Spinal cord (tissue), 10 donors: ENCODE measurements at regions not wholly inside any gene's neighbourhood (a gene's known extent, or its start where the extent isn't known, plus 50 kb on each side); places are given as distances from the start of the nearest gene placed in this dataset. TPM values are rescaled to one million over a fixed set of nuclear protein-coding genes. Genes with fewer than 3 reads are reported as not detected.
A peak's percentile ranks its signal among the peaks of the same experiment; 100 is the strongest.

Experiments used
- DNase-seq, 6 donors: peaks; one replicate each; pipeline versions ENCODE4 v3.0.0 to v3.0.0-alpha.2; 2013 to 2015; ENCODE audit warnings: low spot score in 6 of 6, low read depth in 4 of 6
- H3K27ac ChIP-seq: one replicate; pipeline ENCODE4 v1.5.1; 2013; ENCODE audit warnings: low read depth, low read length, control low read depth
- H3K27me3 ChIP-seq: one replicate; pipeline ENCODE4 v1.6.1; 2013; ENCODE audit warnings: low read length; ENCODE audit not compliant: control insufficient read depth, insufficient read depth
- H3K36me3 ChIP-seq: one replicate; pipeline ENCODE4 v1.6.1; 2013; ENCODE audit warnings: low read length; ENCODE audit not compliant: control insufficient read depth, insufficient read depth
- H3K4me1 ChIP-seq: one replicate; pipeline ENCODE4 v1.6.1; 2013; ENCODE audit warnings: low read length; ENCODE audit not compliant: control insufficient read depth, insufficient read depth
- H3K4me3 ChIP-seq: one replicate; pipeline ENCODE4 v1.5.1; 2013; ENCODE audit warnings: low read depth, low read length, control low read depth
- H3K9me3 ChIP-seq: one replicate; pipeline ENCODE4 v1.6.1; 2013; ENCODE audit warnings: low read length; ENCODE audit not compliant: control insufficient read depth, insufficient read depth
- whole genome bisulfite sequencing: methylation state at CpG from one replicate; pipeline ENCODE4 v1.1.5; 2013; ENCODE audit warnings: missing lambda C conversion rate; ENCODE audit not compliant: insufficient coverage; 5-methylcytosine and 5-hydroxymethylcytosine counted together
- small RNA-seq: library from RNA; depleted of rRNA; stranded (forward); fragments of <200 nt; gene quantifications from one replicate; pipeline ENCODE3, GENCODE V24; 2014; ENCODE audit warnings: low replicate concordance
- donor health status: healthy.

DNA sequence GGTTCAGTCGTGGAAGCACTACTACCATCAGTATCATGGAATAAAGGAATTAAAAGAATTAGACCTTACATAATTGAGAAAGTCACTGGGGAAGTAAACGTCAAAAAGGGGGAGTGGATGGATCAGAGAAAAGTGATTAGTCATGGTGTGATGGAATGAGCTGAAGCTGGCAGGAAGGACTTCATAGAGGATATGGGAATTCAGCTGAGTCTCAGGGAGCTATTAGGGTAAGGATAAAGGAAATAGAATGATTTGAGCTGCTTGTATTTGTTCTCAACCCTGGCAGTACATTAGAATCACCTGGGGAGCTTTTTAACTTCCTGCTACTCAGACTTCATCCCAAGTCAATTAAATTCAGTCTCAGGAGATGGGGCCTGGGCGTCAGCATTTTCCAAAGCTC is 53.4 kb upstream of the SETBP1 start:
- WGBS, result 21% methylated on average over 1 of the region's 3 CpGs
- H3K27me3 ChIP-seq, result no peaks in the 10 kb centered on the region
- H3K36me3 ChIP-seq, result no peaks in the 10 kb centered on the region
- no peaks in the 10 kb centered on the region for H3K4me1 ChIP-seq
- no peak overlapping the region for H3K4me3 ChIP-seq
- H3K9me3 ChIP-seq, result no peaks in the 10 kb centered on the region
- H3K27ac ChIP-seq, result no peak overlapping the region
- DNase-seq, result peak in 1 of 6 donors; percentile 53

DNA sequence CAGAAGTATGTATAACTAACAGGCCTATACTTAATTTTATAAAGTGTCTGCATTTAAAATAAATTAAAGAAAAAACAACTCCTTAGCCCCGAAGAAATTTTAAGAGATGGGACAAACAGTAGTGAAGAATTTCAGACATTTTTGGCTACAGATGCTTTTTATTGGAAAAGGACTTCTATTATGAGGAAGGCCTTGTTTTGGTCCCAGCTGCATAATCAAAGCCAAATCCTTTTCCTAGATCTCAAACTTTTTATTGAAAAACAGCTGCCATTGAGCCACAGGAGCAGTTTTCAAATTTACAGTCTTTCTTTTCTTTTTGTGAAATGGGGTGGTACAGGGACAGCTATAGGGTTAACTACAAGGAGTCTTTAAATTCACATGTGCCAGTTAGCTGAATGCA is 51.3 kb upstream of the SETBP1 start:
- no peaks in the 10 kb centered on the region for H3K27me3 ChIP-seq
- no peak overlapping the region for H3K4me3 ChIP-seq
- H3K36me3 ChIP-seq, result no peaks in the 10 kb centered on the region
- no peak overlapping the region for H3K27ac ChIP-seq
- WGBS, result no CpG with 5 or more reads among the region's 1 CpG
- H3K9me3 ChIP-seq, result no peaks in the 10 kb centered on the region
- H3K4me1 ChIP-seq, result no peaks in the 10 kb centered on the region
- no peak for DNase-seq

DNA sequence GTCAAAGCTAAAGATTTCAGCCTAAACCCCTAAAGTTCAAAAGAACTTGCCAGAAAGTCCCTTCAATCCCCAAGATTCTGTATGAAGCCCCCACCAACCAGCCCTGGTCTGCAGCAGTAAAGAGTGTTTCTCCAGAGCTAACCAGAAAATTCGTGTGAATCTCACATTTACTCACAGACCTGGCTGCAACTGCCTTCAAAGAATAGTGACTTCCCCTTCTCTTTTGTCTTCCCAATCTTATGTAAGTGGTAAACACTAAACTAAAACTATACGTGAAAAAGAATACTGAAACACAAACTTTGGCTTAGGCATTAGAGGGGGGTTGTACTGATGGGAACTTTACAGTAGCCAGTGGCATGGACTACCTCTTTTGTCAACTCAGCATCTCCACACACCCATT is 50.6 kb upstream of the SETBP1 start:
- no peaks in the 10 kb centered on the region for H3K9me3 ChIP-seq
- no peaks in the 10 kb centered on the region for H3K36me3 ChIP-seq
- DNase-seq, result no peak
- WGBS, result 67% methylated on average over 1 of the region's 2 CpGs
- H3K27ac ChIP-seq, result no peak overlapping the region
- no peak overlapping the region for H3K4me3 ChIP-seq
- no peaks in the 10 kb centered on the region for H3K27me3 ChIP-seq
- H3K4me1 ChIP-seq, result no peaks in the 10 kb centered on the region

Small RNA genes lying in the stretch of these regions (small RNA-seq; reads per million reads assigned to genes)
- not detected for gene RNA5SP455
